GM12892 (cell line): ENCODE measurements at regions not wholly inside any gene's neighbourhood (a gene's known extent, or its start where the extent isn't known, plus 50 kb on each side); places are given as distances from the start of the nearest gene placed in this dataset.

Source experiments
- DNase-seq: peaks from one replicate; pipeline ENCODE4 v3.0.0; 2011; ENCODE audit not compliant: insufficient read length
- FAIRE-seq: peaks from 2 replicates; lab custom pipeline; 2011; peaks lifted over from hg19 to GRCh38; lab: Jason Lieb, UNC
- POLR2A ChIP-seq: IDR thresholded peaks from 2 replicates; pipeline ENCODE4 v1.6.1; 2011; ENCODE audit warnings: low read depth, low read length, control low read depth
- POLR2AphosphoS5 ChIP-seq: IDR thresholded peaks from 2 replicates; pipeline ENCODE4 v1.6.1; 2011; ENCODE audit warnings: low read depth, low read length, control low read depth
- TAF1 ChIP-seq: IDR thresholded peaks from 2 replicates; pipeline ENCODE4 v1.6.1; 2011; ENCODE audit warnings: low read depth, mild to moderate bottlenecking, control low read depth, low read length, borderline replicate concordance

- TF ChIP-seq POLR2AphosphoS5 = no peak
- TF ChIP-seq POLR2A = no peak
- TF ChIP-seq TAF1 = no peak
Measured at GRCh38 chr5:2906302-2907090, 155.0 kb upstream of the IRX2 start.

DNA sequence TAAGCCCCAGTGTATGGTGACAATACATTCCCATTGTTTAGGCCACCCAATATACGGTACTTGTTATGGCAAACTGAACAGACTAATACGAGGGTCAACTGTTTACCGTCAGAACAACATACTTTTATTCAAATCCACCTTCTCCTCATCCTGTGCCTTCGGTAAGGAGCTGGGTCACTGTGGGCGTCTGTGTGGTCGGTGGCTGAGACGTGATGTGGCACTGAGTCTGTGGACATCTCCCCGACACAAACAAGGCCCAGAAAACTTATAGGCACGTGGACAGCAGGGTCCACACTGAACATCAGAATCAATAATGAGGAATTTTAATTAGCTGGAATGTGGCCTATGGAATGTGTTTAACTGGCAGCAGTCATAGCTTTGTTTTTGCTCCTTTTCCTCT, 154.3 kb upstream of the IRX2 start:
- TF ChIP-seq TAF1 = no peak
- no peak for TF ChIP-seq POLR2AphosphoS5
- TF ChIP-seq POLR2A = no peak
- DNase-seq (no peak), FAIRE-seq (no peak)

More at GRCh38 chr5:2906302-2907090, 155.0 kb upstream of the IRX2 start:
- DNase-seq (no peak), FAIRE-seq (no peak)

DNA sequence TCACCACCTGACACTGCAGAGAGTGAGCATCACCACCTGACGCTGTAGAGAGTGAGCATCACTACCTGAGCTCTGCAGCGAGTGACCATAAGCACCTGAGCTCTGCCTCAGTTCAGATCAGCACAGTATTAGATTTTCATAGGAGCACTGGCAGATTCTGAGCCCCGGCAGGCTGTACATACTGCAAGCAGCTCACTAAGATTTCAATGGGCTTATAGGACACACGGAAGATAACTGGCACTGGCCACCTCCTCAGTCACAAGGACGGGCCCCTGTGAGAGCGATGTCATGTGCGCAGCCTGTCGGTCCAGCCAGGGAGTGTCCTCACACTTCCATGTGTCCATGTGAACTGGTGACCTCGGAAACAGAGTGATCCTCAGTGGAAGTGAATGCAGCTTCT, 153.5 kb upstream of the IRX2 start:
- FAIRE-seq = no peak

GRCh38 chr5:2904399-2904798, 152.9 kb upstream of the IRX2 start:
- no peak for FAIRE-seq
- no peak for TF ChIP-seq POLR2AphosphoS5
- TF ChIP-seq POLR2A = no peak
- TF ChIP-seq TAF1 = no peak
- DNase-seq = no peak

More for the DNA sequence above, 153.5 kb upstream of the IRX2 start:
- TF ChIP-seq POLR2A (no peak), TAF1 (no peak), POLR2AphosphoS5 (no peak)
- DNase-seq = no peak

- no peak for FAIRE-seq
- DNase-seq = no peak
Measured at GRCh38 chr5:2903451-2904395, 152.2 kb upstream of the IRX2 start.

DNA sequence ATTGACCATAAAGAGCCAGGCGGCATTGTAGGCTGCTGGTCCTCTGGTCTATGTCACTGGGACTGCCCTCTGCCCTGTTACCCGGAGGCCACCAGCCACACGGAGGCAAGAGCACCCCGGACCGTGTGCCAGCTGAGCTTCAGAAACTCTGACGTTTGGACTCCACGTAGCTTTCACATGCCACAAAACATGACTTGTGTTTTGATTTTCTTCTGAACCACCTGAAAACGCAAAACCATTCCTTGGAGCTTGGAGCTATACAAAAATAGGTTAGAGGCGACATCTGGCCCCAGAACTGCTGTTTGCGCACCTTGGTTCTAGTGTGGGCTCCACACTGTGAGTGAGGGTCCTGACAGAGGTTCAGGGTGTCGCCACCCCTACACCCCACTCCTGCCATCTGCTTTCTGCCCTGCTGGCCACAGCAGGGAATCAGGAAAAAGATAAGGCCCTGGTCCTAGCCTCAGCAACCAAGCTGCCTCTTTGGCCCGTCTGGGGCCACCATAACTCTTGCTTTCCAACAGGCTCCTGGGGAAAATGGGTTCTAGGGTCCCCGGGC, 151.3 kb upstream of the IRX2 start:
- DNase-seq = no peak
- no peak for FAIRE-seq
- TF ChIP-seq TAF1 (no peak), POLR2A (no peak), POLR2AphosphoS5 (no peak)

More at GRCh38 chr5:2903451-2904395, 152.2 kb upstream of the IRX2 start:
- TF ChIP-seq TAF1 = no peak

DNA sequence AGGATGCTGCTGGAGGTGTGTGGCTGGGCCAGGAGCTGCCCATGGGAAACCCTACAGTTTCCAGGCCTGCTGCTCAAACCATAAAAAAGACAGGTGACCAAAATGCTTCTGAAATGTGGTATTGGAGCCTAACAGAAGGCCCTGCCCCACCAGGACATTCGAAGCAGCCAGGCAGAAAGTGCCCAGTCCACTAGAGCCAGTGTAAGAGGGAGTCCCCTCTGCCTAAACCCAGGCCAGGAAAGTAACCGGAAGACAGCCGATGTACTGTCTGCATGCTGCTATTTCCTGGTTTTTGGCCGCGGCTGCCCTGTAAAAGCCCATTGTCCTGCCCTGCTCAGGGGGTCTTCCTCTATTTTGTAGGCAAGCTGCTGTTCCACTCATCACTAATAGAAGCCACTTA, 150.7 kb upstream of the IRX2 start:
- no peak for TF ChIP-seq TAF1
- no peak for FAIRE-seq
- no peak for DNase-seq

DNA sequence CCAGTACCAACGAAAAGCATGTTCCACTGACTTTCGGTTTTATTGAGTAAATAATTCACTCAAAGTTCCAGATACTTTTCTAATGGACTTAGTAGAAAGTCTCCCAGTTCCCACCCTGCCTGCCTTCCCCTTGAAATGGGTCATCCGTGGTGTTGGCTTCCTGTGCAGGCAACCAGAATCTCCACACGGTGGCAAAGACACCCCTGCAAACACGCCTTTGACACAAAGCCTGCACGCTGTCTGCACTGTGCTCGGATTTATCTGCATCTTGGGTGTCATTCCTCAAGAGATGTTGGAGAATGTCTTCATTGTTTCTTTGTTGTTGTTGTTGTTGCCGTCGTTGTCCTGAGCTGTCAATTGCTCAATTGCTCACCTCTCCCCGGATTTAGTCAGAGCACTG, 150.0 kb upstream of the IRX2 start:
- TF ChIP-seq TAF1 (no peak), POLR2A (no peak), POLR2AphosphoS5 (no peak)
- FAIRE-seq (no peak), DNase-seq (no peak)

GRCh38 chr5:2901096-2901495, 149.6 kb upstream of the IRX2 start:
- DNase-seq = no peak
- FAIRE-seq = no peak
- TF ChIP-seq POLR2A (no peak), TAF1 (no peak), POLR2AphosphoS5 (no peak)

GRCh38 chr5:2900360-2900759, 148.9 kb upstream of the IRX2 start:
- no peak for TF ChIP-seq TAF1
- TF ChIP-seq POLR2AphosphoS5 = no peak
- no peak for TF ChIP-seq POLR2A
- no peak for FAIRE-seq
- no peak for DNase-seq

DNA sequence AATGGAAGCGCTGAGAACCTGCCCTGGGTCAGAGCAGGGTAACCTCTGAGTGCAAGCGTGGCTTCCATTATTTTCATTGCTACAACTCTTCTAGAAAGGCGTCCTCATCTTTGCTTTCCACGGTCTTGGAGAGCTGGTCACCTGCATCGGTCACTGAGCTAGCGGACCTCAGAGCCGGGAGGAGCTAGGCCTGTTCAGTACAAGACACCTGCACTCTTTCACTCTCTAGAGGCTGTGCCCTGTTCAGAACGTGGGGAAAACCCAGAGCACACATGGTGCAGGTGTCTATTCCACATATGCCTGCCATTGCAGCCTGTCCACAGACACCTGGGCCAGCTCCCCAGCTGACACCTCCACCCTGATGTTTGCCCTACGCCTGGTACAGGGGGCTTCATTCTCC, 147.8 kb upstream of the IRX2 start:
- FAIRE-seq (no peak), DNase-seq (no peak)
- no peak for TF ChIP-seq TAF1

DNA sequence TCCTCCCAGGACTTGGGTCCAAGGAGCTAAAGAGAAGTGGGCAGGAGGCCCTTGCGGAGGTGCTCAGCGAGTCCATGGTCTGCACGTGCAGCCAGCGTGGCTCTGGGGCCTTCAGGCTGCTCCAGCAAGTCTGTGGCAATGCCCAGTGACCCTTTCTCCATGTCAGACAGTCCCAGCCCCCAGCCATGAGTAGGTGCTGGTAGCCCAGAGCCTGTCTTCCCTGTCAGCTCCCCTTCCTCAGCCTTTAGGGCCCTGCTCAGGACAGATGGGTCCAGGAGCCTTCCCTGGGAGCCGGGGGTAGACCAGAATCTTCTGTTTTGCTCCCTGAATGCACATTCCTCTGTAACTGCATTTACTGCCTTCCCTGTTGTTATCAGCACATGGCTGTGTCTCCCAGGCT, 147.2 kb upstream of the IRX2 start:
- TF ChIP-seq TAF1 (no peak), POLR2AphosphoS5 (no peak), POLR2A (no peak)
- DNase-seq = no peak
- FAIRE-seq = no peak
